Peyer's patch (tissue), 4 donors: ENCODE measurements at regions not wholly inside any gene's neighbourhood (a gene's known extent, or its start where the extent isn't known, plus 50 kb on each side); places are given as distances from the start of the nearest gene placed in this dataset.

Experiments used
- CTCF ChIP-seq, 6 experiments: fragments of 450-650 bp in 4 of 6; fragments of 200-600 bp in 2 of 6; sonication (generic) in 1 of 6; IDR thresholded peaks; one replicate each; pipeline ENCODE4 v1.5.1; 2017 to 2019; ENCODE audit warnings: antibody characterized with exemption in 6 of 6, mild to moderate bottlenecking in 3 of 6, moderate library complexity in 1 of 6
- POLR2A ChIP-seq, 2 donors: fragments of 450-650 bp; IDR thresholded peaks; one replicate each; pipeline ENCODE4 v1.5.1; 2017; ENCODE audit warnings: antibody characterized with exemption in 2 of 2, mild to moderate bottlenecking in 2 of 2, moderate library complexity in 2 of 2

- no peak for TF ChIP-seq POLR2A (IDR thresholded peaks at IDR 0.05)
- no peak for TF ChIP-seq CTCF (IDR thresholded peaks at IDR 0.05)
These were observed 136.3 kb downstream of the RPIA start for GRCh38 chr2:88827821-88828220.
